GM10248 (cell line): ENCODE measurements at regions not wholly inside any gene's neighbourhood (a gene's known extent, or its start where the extent isn't known, plus 50 kb on each side); places are given as distances from the start of the nearest gene placed in this dataset.

Experiments
- CTCF ChIA-PET: fragments of 300-600 bp; sonication (Branson Sonifier 250); formaldehyde crosslinking; extraction: SDS; loops from one replicate; lab custom pipeline; 2021; ENCODE audit warnings: antibody characterized with exemption; lab: Yijun Ruan, JAX
- POLR2A ChIA-PET: fragments of 350-650 bp; sonication (Branson Sonifier 250); formaldehyde crosslinking; extraction: SDS; loops from one replicate; lab custom pipeline; 2020; ENCODE audit warnings: antibody characterized with exemption; lab: Yijun Ruan, JAX
- DNase-seq: peaks from one replicate; pipeline ENCODE4 v3.0.0; 2012; ENCODE audit errors: extremely low spot score
- TF ChIP-seq, protein P1 (sequence below): IDR thresholded peaks from 2 replicates; pipeline ENCODE4 v1.5.1; 2012; ENCODE audit warnings: mild to moderate bottlenecking, low read depth; ENCODE audit errors: extremely low read depth, missing control alignments, control extremely low read depth

DNA sequence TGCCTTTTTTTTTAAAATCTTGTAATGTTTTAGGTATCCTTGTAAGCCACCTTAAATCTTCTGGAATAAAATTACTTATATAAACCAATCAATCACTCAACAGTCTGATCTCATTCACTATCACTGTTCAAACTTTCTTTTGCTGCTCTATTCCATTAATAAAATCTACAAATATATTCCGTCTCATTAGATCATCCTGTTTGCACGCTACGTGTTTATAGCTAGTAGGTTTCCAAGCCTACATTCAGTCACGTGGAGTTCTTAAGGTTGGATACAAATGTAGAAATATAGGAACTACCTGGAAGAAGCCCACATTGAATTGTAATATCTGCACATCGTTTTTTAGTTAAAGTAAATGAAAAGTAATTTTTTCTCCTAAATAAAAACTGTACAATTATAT, 274.8 kb upstream of the CNTN4 start:
- DNase-seq, result no peak
- TF ChIP-seq, protein P1, sequence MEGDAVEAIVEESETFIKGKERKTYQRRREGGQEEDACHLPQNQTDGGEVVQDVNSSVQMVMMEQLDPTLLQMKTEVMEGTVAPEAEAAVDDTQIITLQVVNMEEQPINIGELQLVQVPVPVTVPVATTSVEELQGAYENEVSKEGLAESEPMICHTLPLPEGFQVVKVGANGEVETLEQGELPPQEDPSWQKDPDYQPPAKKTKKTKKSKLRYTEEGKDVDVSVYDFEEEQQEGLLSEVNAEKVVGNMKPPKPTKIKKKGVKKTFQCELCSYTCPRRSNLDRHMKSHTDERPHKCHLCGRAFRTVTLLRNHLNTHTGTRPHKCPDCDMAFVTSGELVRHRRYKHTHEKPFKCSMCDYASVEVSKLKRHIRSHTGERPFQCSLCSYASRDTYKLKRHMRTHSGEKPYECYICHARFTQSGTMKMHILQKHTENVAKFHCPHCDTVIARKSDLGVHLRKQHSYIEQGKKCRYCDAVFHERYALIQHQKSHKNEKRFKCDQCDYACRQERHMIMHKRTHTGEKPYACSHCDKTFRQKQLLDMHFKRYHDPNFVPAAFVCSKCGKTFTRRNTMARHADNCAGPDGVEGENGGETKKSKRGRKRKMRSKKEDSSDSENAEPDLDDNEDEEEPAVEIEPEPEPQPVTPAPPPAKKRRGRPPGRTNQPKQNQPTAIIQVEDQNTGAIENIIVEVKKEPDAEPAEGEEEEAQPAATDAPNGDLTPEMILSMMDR, result no peak
- ChIA-PET POLR2A (no interaction called here), CTCF (no interaction called here)

DNA sequence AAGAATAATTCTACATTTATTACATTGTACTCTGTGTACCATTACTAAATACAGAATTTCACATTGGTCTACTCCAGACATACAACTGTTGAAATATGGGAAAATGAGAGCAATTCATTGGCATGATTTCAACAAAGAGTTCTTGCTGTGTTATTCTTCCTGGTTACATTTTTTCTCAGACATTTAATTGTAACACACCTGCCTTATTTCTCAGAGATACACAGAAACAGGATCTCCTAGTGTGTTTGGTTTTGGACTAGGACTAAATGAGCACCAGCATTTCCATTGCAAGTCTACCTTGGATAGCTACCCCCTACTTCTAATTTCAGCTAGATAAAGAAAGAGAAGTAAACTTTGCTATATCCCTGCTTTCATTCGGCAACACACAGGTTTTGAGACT, 274.3 kb upstream of the CNTN4 start:
- ChIA-PET POLR2A (no interaction called here), CTCF (no interaction called here)
- TF ChIP-seq, protein P1, result no peak
- no peak for DNase-seq

DNA sequence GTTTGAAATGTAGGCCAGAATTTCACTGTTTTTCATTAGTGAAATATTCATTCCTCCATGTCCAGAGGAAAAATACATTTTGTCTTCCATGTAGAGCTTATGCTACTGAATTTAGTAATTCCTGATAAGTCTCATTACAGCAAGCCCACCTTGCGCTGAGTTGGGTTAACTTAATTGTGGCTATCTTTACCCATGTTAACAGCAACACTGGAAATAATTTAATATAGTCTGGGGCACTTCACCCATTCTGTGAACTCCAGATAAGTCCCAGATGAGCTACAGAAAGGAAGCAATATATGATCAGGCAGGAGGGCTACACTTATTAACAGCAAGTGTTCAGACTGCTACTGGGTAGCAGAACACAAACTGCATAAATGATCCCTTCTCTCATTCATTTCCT, 270.1 kb upstream of the CNTN4 start:
- ChIA-PET POLR2A (no interaction called here), CTCF (interaction anchor here (1.5 kb wide), 1 partner anchor 10 kb away, joined by 4 read pairs; no protein-coding TSS in a partner anchor)
- TF ChIP-seq, protein P1, result no peak
- no peak for DNase-seq

DNA sequence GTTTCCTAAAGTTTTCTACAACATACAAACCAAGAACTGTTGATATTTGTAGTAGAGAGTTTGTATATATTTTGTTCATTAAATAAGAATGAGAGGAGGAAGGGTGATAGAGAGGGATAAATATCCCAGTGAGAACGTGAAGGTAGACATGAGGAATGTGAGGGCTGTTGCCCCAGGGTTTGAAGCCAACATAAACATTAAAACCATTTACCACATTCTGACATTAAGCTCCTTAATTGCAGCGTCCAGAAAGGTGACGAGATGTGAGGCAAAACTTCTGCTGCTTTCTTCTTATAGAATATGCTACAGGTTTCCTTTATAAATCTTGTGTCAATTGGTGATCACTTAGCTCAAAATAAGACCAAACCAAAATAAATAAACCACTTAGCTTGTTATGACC, 267.8 kb upstream of the CNTN4 start:
- DNase-seq, result no peak
- TF ChIP-seq, protein P1, result no peak
- CTCF ChIA-PET, result no interaction called here
- POLR2A ChIA-PET, result no interaction called here

DNA sequence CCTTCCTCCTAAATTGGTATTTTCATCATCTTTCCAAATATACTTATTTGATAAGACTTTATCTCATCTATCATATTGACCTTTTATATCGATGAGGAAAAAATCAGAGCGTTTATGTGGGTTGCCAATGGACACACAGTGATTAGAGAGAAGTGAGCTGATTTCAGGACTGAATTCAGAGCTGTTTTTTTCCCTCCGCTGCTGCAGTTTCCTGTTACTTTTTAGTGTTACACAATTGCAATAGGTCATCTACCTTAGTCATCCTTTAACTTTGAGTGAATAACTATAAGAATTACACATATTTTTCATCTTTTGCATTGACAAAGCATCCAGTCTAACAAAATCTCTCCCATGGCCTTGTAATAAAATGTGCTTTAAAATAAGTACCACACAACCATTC, 266.3 kb upstream of the CNTN4 start:
- DNase-seq, result no peak
- TF ChIP-seq, protein P1, result no peak
- CTCF ChIA-PET, result no interaction called here

DNA sequence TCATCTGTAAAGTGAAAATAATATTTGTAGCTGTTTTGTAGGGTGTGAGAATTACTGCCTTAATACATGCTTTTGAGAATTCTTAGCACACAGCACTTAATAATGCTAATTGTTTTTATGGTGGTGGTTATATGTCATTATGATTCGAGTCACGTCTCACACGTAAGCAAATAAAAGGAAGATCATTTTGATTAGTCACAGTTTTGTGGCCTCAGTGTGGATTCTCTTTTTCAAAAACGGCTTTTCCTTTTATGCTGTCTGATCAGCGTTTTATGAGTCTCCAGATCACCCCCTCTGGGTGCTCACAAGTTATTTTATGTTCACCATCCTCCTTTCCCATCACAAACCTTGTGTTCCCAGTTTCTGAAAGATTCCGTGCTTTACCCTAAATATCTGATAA, 255.6 kb upstream of the CNTN4 start:
- TF ChIP-seq, protein P1, result no peak
- DNase-seq, result no peak
- POLR2A ChIA-PET, result no interaction called here
- CTCF ChIA-PET, result no interaction called here

More for the DNA sequence above, 266.3 kb upstream of the CNTN4 start:
- POLR2A ChIA-PET, result no interaction called here

DNA sequence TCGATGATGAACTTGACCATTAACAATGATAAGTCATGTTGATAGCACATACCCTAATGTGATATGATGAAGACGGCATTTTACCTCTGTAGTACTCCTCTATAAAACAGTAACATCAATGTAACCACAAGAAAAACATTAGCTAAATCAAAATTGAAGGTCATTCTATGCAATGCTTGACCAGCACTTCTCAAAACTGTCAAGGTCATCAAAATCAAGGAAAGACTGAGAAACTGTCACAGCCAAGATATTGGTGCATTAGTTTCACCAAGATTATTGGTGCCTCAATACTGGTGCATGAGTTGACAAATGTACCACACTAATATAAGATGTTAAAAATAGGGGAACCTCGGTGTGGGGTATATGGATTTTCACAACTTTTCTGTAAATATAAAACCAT, 251.1 kb upstream of the CNTN4 start:
- TF ChIP-seq, protein P1, result no peak
- POLR2A ChIA-PET, result no interaction called here
- CTCF ChIA-PET, result no interaction called here
- DNase-seq, result no peak
